Tibial artery (tissue), 4 donors: ENCODE measurements at regions not wholly inside any gene's neighbourhood (a gene's known extent, or its start where the extent isn't known, plus 50 kb on each side); places are given as distances from the start of the nearest gene placed in this dataset.

Source experiments
- DNase-seq, 2 donors: peaks; one replicate each; pipeline ENCODE4 v3.0.0-alpha.2; 2019
- H3K27ac ChIP-seq, 2 donors: fragments of 200-600 bp; sonication (generic) in 1 of 2; 1 replicate in 1 of 2; 2 replicates in 1 of 2; pipeline ENCODE4 v1.5.1; 2018 to 2019; ENCODE audit warnings: mild to moderate bottlenecking in 1 of 2
- H3K27me3 ChIP-seq, 2 donors: fragments of 200-600 bp; sonication (generic) in 1 of 2; one replicate each; pipeline versions ENCODE4 v1.5.1 to v1.6.0; 2016 to 2019
- H3K36me3 ChIP-seq, 3 donors: fragments of 200-600 bp; sonication (generic) in 2 of 3; one replicate each; pipeline ENCODE4 v1.5.1; 2016 to 2019; ENCODE audit warnings: mild to moderate bottlenecking in 2 of 3
- H3K4me1 ChIP-seq, 4 donors: fragments of 200-600 bp; sonication (generic) in 2 of 4; 1 replicate in 3 of 4; 2 replicates in 1 of 4; pipeline ENCODE4 v1.5.1; 2016 to 2019
- H3K4me3 ChIP-seq, 2 donors: fragments of 200-600 bp; sonication (generic) in 1 of 2; 1 replicate in 1 of 2; 2 replicates in 1 of 2; pipeline ENCODE4 v1.5.1; 2018 to 2019; ENCODE audit warnings: mild to moderate bottlenecking in 2 of 2
- H3K9me3 ChIP-seq, 3 donors: fragments of 200-600 bp; sonication (generic) in 1 of 3; one replicate each; pipeline ENCODE4 v1.5.1; 2016 to 2019
- intact Hi-C: fragments of 100-400 bp; cut with DNase I; formaldehyde crosslinking; loops from one replicate; pipeline ENCODE4 v1.15.0; 2023; ENCODE audit warnings: low total_unique reads
- TF ChIP-seq, protein P1 (sequence below), 2 experiments: fragments of 200-600 bp in 1 of 2; fragments of 450-650 bp in 1 of 2; IDR thresholded peaks; one replicate each; pipeline ENCODE4 v1.5.1; 2017 to 2019; ENCODE audit warnings: antibody characterized with exemption in 2 of 2, mild to moderate bottlenecking in 1 of 2, moderate library complexity in 1 of 2

DNA sequence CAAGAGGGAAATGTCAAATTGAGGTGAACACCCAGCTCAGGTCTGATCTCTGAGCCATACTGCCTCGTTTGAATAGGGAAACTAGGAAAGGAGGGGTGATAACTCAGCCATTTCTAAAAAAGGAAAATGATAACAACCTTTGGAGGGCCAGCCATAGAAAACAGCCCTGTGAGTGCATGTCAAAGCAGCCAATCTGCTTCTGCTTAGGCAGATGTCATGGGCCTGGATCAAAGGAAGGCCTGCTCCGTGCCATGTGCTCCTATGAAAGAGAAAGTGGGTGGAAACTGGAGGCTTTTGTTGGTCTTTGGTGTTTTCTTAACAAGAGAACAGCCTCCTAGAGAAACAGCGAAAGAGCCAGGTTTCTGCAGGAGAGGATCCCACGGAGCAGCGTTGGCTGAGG, 428.0 kb downstream of the DHX35 start:
- Histone ChIP-seq H3K9me3 (no peaks in the 10 kb centered on the region), H3K36me3 (no peaks in the 10 kb centered on the region), H3K27ac (no peak overlapping the region), H3K4me3 (no peak overlapping the region), H3K27me3 (no peaks in the 10 kb centered on the region), H3K4me1 (no peaks in the 10 kb centered on the region)
- TF ChIP-seq, protein P1, sequence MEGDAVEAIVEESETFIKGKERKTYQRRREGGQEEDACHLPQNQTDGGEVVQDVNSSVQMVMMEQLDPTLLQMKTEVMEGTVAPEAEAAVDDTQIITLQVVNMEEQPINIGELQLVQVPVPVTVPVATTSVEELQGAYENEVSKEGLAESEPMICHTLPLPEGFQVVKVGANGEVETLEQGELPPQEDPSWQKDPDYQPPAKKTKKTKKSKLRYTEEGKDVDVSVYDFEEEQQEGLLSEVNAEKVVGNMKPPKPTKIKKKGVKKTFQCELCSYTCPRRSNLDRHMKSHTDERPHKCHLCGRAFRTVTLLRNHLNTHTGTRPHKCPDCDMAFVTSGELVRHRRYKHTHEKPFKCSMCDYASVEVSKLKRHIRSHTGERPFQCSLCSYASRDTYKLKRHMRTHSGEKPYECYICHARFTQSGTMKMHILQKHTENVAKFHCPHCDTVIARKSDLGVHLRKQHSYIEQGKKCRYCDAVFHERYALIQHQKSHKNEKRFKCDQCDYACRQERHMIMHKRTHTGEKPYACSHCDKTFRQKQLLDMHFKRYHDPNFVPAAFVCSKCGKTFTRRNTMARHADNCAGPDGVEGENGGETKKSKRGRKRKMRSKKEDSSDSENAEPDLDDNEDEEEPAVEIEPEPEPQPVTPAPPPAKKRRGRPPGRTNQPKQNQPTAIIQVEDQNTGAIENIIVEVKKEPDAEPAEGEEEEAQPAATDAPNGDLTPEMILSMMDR (IDR thresholded peaks at IDR 0.05): no peak
- intact Hi-C loops: no loop called here
- DNase-seq: no peak

DNA sequence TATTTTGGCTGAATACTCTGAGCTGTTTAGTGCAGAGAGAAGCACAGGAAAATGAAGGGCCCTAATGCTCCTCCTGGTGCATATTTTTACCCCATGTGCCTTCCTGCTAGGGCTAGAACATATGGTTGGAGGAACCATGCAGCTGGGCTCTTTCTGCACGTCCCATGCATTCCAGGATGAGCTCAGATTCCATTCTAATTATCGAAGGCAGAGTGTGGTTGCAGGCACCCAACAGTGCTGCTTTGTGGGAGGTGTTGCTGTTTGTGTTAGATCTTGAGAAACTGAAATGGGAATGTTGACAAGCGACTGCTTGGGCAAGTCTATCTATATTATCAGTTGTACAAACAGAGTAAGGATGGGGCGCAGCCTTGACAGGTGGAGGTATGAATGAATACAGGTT, 419.5 kb downstream of the DHX35 start:
- Histone ChIP-seq H3K4me3 (no peak overlapping the region), H3K36me3 (no peaks in the 10 kb centered on the region), H3K9me3 (no peaks in the 10 kb centered on the region), H3K4me1 (no peaks in the 10 kb centered on the region), H3K27me3 (no peaks in the 10 kb centered on the region), H3K27ac (no peak overlapping the region)
- intact Hi-C loops: no loop called here
- no peak for DNase-seq
- TF ChIP-seq, protein P1 (IDR thresholded peaks at IDR 0.05): no peak

DNA sequence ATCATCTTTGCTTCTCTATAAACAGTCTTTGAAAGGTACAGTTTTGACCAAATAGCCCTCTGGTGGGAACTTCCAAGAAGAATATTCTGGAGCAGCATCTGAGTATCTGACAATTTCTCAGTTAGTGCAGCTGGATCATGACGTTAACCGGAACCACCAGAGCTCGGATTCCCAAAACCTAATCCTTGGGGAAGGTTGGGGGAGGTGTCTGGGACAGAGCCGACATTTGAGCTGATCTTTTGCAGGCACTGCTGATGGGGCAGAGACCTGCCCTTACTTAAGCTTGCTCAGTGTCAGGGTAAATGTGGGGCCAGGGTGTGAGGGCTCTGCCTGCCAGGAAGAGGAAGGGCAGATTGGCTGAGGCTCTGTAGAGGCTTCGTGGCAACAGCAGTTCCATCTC, 416.6 kb downstream of the DHX35 start:
- H3K4me1 ChIP-seq: no peaks in the 10 kb centered on the region
- H3K27me3 ChIP-seq: no peaks in the 10 kb centered on the region
- DNase-seq: no peak
- H3K27ac ChIP-seq: no peak overlapping the region
- TF ChIP-seq, protein P1 (IDR thresholded peaks at IDR 0.05): no peak
- H3K9me3 ChIP-seq: no peaks in the 10 kb centered on the region
- no peaks in the 10 kb centered on the region for H3K36me3 ChIP-seq
- intact Hi-C loops: no loop called here
- H3K4me3 ChIP-seq: no peak overlapping the region

DNA sequence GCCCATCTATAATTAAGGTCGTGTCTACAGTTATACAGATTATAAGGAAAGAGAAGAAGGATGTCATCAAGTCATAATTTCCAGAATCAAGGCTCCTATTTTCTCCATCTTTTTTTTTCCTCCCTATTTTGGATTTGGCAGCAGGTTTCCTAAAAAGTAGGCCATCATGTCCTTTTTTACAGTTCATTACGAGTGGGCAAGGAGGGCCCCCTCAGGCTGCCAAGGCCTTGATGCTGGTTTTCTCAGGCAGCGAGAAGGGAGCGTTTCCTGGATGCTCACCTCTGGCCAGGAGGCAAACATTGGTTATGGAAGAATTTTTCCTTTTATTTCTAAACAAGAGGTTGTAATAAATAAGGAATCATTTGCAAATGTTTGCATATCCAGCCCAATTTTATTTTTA, 414.6 kb downstream of the DHX35 start:
- H3K4me1 ChIP-seq: no peaks in the 10 kb centered on the region
- DNase-seq: no peak
- no peaks in the 10 kb centered on the region for H3K9me3 ChIP-seq
- intact Hi-C loops: no loop called here
- no peak overlapping the region for H3K27ac ChIP-seq
- H3K36me3 ChIP-seq: no peaks in the 10 kb centered on the region
- TF ChIP-seq, protein P1 (IDR thresholded peaks at IDR 0.05): no peak
- H3K4me3 ChIP-seq: no peak overlapping the region
- no peaks in the 10 kb centered on the region for H3K27me3 ChIP-seq

DNA sequence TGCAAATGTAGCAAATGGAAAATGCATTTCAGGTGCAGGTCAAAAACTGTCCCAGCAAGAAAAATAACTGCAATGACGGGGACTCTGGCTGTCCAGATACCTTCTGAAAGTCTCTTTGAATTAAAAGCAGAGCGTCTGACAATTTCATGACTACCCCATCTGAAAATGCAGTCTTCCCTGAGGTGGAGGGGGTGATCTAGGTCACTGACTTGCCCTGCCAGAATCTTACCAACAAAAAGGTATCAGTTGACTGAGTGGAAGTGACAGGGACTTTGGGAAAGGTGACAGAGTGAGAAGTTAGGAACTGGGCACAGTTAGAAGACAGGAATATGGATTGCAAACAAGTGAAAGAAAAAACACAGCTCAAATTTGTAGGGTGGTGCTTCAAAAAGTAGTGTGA, 402.2 kb downstream of the DHX35 start:
- DNase-seq: no peak
- TF ChIP-seq, protein P1 (IDR thresholded peaks at IDR 0.05): no peak
- intact Hi-C loops: no loop called here
- no peaks in the 10 kb centered on the region for H3K4me1 ChIP-seq
- no peaks in the 10 kb centered on the region for H3K36me3 ChIP-seq
- no peak overlapping the region for H3K27ac ChIP-seq
- H3K27me3 ChIP-seq: no peaks in the 10 kb centered on the region
- no peak overlapping the region for H3K4me3 ChIP-seq
- H3K9me3 ChIP-seq: no peaks in the 10 kb centered on the region

DNA sequence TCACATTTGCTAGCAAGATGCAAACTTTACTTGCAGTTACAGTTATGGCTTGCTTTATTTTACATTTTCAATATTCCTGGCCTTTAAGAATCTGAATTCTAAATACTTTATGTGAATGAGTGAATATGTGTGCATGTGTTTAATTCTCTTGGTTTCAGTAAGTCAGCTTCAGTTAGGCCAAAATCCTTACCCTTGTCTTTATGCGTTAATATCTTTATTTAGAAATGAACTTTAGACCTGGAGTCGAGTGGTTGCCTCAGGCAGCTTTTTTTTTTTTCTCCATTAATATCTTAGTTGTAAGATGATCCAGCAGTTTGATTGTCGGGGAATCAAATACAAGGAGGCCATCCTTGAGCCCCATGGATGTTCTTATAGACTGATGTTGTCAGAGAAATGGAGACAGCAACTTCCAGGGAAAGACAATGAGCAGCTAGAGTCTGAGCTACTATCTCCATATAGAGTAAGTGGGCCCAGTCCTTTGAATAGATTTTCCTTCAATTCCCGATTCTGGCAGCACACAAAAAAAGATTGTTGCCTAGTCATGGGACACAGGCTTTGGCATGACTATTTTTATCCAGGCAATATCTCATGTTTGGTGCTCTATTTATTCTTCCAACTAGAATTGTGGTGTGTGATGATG, 398.0 kb downstream of the DHX35 start:
- Histone ChIP-seq H3K9me3 (no peaks in the 10 kb centered on the region), H3K4me1 (peaks cover 0 to 9% (median 0%) of the 10 kb centered on the region in 4 donors), H3K27ac (no peak overlapping the region), H3K27me3 (no peaks in the 10 kb centered on the region), H3K4me3 (no peak overlapping the region), H3K36me3 (no peaks in the 10 kb centered on the region)
- no peak for DNase-seq
- intact Hi-C loops: no loop called here
- TF ChIP-seq, protein P1 (IDR thresholded peaks at IDR 0.05): no peak
